ENCODE measurements at regions not wholly inside any gene's neighbourhood (a gene's known extent, or its start where the extent isn't known, plus 50 kb on each side); places are given as distances from the start of the nearest gene placed in this dataset.

DNA sequence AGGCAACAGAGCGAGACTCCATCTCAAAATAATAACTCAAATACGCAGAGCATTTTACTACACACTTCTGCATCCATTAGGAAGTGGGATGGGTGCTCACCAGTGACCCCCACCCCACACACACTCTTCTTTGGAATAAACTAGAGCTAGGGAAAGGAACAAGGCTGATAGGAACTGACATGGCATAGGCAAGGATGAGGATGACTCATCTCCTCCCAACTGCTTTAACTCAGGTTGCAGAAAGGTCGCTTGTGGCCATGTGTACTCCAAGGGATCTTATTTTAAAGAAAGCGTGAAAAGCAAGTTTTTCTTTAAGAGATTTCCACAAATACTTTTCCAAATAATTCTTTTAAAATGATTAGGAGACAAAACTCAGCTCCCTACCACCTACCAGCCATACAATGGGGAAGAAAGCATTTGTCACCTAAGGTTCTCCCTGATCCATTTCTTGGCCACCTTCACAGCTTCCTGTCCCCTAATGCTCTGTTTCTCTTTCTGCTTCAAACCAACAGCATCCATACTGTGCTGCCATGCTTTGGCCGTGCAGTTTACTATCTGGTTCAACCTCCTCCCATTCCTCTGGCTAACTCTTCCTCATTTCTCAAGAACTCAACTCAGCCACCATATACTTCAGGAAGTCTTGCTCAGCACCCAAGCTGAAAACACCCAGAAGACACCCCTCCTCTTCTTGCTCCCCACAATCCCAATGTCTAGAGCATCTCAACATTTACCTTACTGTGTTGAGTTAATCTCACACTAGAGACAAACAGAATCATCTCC, 211.9 kb downstream of the ACTL7B start:
- H3K36me3 Mint-ChIP-seq (ENCODE audit: low read depth), result no peaks in the 10 kb centered on the region
- H3K4me2 ChIP-seq, result no peak overlapping the region
- no peaks in the 10 kb centered on the region for H3K27me3 ChIP-seq (ENCODE audit: insufficient read depth)
- H3K4me1 ChIP-seq (ENCODE audit: insufficient read depth), result no peaks in the 10 kb centered on the region
- no peak for DNase-seq (ENCODE audit: low spot score)
- H3K27ac Mint-ChIP-seq, result no peak overlapping the region
- H3K27ac ChIP-seq (ENCODE audit: low read depth), result no peak overlapping the region
- no peaks in the 10 kb centered on the region for H4K20me1 ChIP-seq (replicated peaks; ENCODE audit: insufficient read depth)
- ATAC-seq, result no peak
- peaks cover 4% of the 10 kb centered on the region for H3K9me2 ChIP-seq (ENCODE audit: insufficient read depth)
- H3K27me3 Mint-ChIP-seq (ENCODE audit: insufficient read depth, low read depth, poor library complexity), result no peaks in the 10 kb centered on the region
- H3F3A ChIP-seq (replicated peaks; ENCODE audit: low read depth), result no peaks in the 10 kb centered on the region
- no peaks in the 10 kb centered on the region; the same call in 1 of the 2 replicates for H3K36me3 ChIP-seq (ENCODE audit: insufficient read depth)
- no peak overlapping the region for H3K4me3 ChIP-seq
- no peaks in the 10 kb centered on the region for H3K79me2 ChIP-seq (replicated peaks; ENCODE audit: insufficient read depth)
- no peaks in the 10 kb centered on the region for H3K9me3 Mint-ChIP-seq
- no peaks in the 10 kb centered on the region for H3K4me1 Mint-ChIP-seq
- TF ChIP-seq POLR2AphosphoS5 (IDR thresholded peaks at IDR 0.05; ENCODE audit: low read depth) (no peak), CREB1 (CRISPR knock-in tag; IDR thresholded peaks at IDR 0.05; ENCODE audit: low read depth) (no peak), ZNF331 (CRISPR knock-in tag; IDR thresholded peaks at IDR 0.05; ENCODE audit: low read depth) (no peak), JUNB (IDR thresholded peaks at IDR 0.05; ENCODE audit: unreplicated experiment) (no peak), NANOG (IDR thresholded peaks at IDR 0.05; ENCODE audit: borderline replicate concordance) (no peak), STAT1 (IDR thresholded peaks at IDR 0.05; ENCODE audit: unreplicated experiment) (no peak), EZH2phosphoT487 (IDR thresholded peaks at IDR 0.05; ENCODE audit: unreplicated experiment) (no peak)
- TF ChIP-seq, protein P1, sequence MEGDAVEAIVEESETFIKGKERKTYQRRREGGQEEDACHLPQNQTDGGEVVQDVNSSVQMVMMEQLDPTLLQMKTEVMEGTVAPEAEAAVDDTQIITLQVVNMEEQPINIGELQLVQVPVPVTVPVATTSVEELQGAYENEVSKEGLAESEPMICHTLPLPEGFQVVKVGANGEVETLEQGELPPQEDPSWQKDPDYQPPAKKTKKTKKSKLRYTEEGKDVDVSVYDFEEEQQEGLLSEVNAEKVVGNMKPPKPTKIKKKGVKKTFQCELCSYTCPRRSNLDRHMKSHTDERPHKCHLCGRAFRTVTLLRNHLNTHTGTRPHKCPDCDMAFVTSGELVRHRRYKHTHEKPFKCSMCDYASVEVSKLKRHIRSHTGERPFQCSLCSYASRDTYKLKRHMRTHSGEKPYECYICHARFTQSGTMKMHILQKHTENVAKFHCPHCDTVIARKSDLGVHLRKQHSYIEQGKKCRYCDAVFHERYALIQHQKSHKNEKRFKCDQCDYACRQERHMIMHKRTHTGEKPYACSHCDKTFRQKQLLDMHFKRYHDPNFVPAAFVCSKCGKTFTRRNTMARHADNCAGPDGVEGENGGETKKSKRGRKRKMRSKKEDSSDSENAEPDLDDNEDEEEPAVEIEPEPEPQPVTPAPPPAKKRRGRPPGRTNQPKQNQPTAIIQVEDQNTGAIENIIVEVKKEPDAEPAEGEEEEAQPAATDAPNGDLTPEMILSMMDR (conservative IDR thresholded peaks at IDR 0.05; ENCODE audit: low read depth in 2 of 2), result no peak
- TF ChIP-seq, protein P2, sequence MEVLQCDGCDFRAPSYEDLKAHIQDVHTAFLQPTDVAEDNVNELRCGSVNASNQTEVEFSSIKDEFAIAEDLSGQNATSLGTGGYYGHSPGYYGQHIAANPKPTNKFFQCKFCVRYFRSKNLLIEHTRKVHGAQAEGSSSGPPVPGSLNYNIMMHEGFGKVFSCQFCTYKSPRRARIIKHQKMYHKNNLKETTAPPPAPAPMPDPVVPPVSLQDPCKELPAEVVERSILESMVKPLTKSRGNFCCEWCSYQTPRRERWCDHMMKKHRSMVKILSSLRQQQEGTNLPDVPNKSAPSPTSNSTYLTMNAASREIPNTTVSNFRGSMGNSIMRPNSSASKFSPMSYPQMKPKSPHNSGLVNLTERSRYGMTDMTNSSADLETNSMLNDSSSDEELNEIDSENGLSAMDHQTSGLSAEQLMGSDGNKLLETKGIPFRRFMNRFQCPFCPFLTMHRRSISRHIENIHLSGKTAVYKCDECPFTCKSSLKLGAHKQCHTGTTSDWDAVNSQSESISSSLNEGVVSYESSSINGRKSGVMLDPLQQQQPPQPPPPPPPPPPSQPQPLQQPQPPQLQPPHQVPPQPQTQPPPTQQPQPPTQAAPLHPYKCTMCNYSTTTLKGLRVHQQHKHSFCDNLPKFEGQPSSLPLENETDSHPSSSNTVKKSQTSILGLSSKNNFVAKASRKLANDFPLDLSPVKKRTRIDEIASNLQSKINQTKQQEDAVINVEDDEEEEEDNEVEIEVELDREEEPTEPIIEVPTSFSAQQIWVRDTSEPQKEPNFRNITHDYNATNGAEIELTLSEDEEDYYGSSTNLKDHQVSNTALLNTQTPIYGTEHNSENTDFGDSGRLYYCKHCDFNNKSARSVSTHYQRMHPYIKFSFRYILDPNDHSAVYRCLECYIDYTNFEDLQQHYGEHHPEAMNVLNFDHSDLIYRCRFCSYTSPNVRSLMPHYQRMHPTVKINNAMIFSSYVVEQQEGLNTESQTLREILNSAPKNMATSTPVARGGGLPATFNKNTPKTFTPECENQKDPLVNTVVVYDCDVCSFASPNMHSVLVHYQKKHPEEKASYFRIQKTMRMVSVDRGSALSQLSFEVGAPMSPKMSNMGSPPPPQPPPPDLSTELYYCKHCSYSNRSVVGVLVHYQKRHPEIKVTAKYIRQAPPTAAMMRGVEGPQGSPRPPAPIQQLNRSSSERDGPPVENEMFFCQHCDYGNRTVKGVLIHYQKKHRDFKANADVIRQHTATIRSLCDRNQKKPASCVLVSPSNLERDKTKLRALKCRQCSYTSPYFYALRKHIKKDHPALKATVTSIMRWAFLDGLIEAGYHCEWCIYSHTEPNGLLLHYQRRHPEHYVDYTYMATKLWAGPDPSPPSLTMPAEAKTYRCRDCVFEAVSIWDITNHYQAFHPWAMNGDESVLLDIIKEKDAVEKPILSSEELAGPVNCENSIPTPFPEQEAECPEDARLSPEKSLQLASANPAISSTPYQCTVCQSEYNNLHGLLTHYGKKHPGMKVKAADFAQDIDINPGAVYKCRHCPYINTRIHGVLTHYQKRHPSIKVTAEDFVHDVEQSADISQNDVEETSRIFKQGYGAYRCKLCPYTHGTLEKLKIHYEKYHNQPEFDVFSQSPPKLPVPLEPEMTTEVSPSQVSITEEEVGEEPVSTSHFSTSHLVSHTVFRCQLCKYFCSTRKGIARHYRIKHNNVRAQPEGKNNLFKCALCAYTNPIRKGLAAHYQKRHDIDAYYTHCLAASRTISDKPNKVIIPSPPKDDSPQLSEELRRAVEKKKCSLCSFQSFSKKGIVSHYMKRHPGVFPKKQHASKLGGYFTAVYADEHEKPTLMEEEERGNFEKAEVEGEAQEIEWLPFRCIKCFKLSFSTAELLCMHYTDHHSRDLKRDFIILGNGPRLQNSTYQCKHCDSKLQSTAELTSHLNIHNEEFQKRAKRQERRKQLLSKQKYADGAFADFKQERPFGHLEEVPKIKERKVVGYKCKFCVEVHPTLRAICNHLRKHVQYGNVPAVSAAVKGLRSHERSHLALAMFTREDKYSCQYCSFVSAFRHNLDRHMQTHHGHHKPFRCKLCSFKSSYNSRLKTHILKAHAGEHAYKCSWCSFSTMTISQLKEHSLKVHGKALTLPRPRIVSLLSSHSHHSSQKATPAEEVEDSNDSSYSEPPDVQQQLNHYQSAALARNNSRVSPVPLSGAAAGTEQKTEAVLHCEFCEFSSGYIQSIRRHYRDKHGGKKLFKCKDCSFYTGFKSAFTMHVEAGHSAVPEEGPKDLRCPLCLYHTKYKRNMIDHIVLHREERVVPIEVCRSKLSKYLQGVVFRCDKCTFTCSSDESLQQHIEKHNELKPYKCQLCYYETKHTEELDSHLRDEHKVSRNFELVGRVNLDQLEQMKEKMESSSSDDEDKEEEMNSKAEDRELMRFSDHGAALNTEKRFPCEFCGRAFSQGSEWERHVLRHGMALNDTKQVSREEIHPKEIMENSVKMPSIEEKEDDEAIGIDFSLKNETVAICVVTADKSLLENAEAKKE (CRISPR knock-in tag; IDR thresholded peaks at IDR 0.05), result no peak
- TF ChIP-seq, protein P3, sequence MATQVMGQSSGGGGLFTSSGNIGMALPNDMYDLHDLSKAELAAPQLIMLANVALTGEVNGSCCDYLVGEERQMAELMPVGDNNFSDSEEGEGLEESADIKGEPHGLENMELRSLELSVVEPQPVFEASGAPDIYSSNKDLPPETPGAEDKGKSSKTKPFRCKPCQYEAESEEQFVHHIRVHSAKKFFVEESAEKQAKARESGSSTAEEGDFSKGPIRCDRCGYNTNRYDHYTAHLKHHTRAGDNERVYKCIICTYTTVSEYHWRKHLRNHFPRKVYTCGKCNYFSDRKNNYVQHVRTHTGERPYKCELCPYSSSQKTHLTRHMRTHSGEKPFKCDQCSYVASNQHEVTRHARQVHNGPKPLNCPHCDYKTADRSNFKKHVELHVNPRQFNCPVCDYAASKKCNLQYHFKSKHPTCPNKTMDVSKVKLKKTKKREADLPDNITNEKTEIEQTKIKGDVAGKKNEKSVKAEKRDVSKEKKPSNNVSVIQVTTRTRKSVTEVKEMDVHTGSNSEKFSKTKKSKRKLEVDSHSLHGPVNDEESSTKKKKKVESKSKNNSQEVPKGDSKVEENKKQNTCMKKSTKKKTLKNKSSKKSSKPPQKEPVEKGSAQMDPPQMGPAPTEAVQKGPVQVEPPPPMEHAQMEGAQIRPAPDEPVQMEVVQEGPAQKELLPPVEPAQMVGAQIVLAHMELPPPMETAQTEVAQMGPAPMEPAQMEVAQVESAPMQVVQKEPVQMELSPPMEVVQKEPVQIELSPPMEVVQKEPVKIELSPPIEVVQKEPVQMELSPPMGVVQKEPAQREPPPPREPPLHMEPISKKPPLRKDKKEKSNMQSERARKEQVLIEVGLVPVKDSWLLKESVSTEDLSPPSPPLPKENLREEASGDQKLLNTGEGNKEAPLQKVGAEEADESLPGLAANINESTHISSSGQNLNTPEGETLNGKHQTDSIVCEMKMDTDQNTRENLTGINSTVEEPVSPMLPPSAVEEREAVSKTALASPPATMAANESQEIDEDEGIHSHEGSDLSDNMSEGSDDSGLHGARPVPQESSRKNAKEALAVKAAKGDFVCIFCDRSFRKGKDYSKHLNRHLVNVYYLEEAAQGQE (IDR thresholded peaks at IDR 0.05; ENCODE audit: unreplicated experiment), result no peak
- TF ChIP-seq, protein P4, sequence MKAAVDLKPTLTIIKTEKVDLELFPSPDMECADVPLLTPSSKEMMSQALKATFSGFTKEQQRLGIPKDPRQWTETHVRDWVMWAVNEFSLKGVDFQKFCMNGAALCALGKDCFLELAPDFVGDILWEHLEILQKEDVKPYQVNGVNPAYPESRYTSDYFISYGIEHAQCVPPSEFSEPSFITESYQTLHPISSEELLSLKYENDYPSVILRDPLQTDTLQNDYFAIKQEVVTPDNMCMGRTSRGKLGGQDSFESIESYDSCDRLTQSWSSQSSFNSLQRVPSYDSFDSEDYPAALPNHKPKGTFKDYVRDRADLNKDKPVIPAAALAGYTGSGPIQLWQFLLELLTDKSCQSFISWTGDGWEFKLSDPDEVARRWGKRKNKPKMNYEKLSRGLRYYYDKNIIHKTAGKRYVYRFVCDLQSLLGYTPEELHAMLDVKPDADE (IDR thresholded peaks at IDR 0.05), result no peak
- no peak overlapping the region for H2AFZ ChIP-seq
- H3K4me3 Mint-ChIP-seq, result no peak overlapping the region

All from GM23338 (cell line).